COLO829 (cell line): ENCODE measurements at regions not wholly inside any gene's neighbourhood (a gene's known extent, or its start where the extent isn't known, plus 50 kb on each side); places are given as distances from the start of the nearest gene placed in this dataset.

Experiments used
- DNase-seq: peaks from one replicate; pipeline ENCODE4 v3.0.0; 2012; ENCODE audit warnings: low spot score

GRCh38 chr6:168155821-168156741, 77.1 kb upstream of the FRMD1 start:
- DNase-seq, result peak; percentile 64

GRCh38 chr6:168155193-168155592, 76.2 kb upstream of the FRMD1 start:
- DNase-seq, result no peak

- no peak for DNase-seq
Observed at GRCh38 chr6:168154263-168154917, 75.4 kb upstream of the FRMD1 start.

GRCh38 chr6:168153553-168153952, 74.5 kb upstream of the FRMD1 start:
- DNase-seq, result no peak

GRCh38 chr6:168152980-168153379, 74.0 kb upstream of the FRMD1 start:
- no peak for DNase-seq

GRCh38 chr6:168152306-168152963, 73.4 kb upstream of the FRMD1 start:
- DNase-seq, result no peak

GRCh38 chr6:168150551-168151320, 71.7 kb upstream of the FRMD1 start:
- no peak for DNase-seq

- DNase-seq, result no peak
Observed at GRCh38 chr6:168149015-168149414, 70.0 kb upstream of the FRMD1 start.

- DNase-seq, result no peak
Observed at GRCh38 chr6:168148231-168148849, 69.3 kb upstream of the FRMD1 start.

GRCh38 chr6:168147205-168147738, 68.3 kb upstream of the FRMD1 start:
- no peak for DNase-seq

GRCh38 chr6:168145747-168146596, 67.0 kb upstream of the FRMD1 start:
- no peak for DNase-seq

- no peak for DNase-seq
Observed at GRCh38 chr6:168139121-168139520, 60.1 kb upstream of the FRMD1 start.

- no peak for DNase-seq
Observed at GRCh38 chr6:168138436-168138835, 59.4 kb upstream of the FRMD1 start.

GRCh38 chr6:168137024-168137423, 58.0 kb upstream of the FRMD1 start:
- no peak for DNase-seq

GRCh38 chr6:168136622-168137021, 57.6 kb upstream of the FRMD1 start:
- no peak for DNase-seq

- no peak for DNase-seq
Observed at GRCh38 chr6:168136001-168136400, 57.0 kb upstream of the FRMD1 start.

- DNase-seq, result no peak
Observed at GRCh38 chr6:168134560-168135201, 55.7 kb upstream of the FRMD1 start.

- DNase-seq, result no peak
Observed at GRCh38 chr6:168133687-168134559, 54.9 kb upstream of the FRMD1 start.

- DNase-seq, result no peak
Observed at GRCh38 chr6:168133168-168133561, 54.2 kb upstream of the FRMD1 start.
